ENCODE measurements at regions not wholly inside any gene's neighbourhood (a gene's known extent, or its start where the extent isn't known, plus 50 kb on each side); places are given as distances from the start of the nearest gene placed in this dataset.
A peak's percentile ranks its signal among the peaks of the same experiment; 100 is the strongest.

DNA sequence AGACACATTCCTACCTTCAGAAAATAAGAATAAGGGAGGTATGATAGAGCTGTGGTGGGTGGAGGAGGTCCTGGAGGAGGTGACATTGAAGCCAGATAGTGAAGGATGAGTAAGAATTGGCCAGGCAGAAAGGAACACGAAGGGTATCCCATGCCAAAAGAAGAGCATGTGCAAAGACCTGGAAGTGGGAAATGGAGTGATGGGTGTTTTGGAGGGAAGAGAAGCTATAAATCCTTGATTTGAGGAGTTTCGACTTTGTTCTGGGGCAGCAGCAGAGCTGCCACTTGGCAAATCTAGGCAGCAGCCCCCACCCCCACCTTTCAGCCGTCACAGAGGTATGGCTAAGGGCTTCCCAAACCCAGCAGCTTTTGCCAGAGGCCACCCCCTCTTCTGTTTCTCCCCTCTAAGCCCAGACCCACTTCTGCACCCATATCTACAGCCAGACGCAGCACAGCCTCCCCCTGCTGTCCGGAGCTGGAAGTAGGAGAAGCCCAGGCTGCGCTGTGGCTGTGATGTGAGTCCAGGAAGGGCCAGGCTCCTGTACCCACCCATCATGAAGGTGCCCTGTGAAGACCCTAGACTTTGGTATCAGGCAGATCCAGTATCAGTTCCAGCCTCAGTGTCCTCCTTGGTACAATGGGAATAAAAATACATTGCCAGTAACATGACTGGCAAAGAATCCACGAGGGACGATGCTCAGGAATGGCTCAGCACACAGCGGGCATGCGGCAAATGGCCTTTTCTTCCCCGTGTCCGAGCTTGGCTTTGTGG, 188.7 kb upstream of the LINGO1 start:
- DNase-seq (ENCODE audit: low read depth in 2 of 2) = peak in 1 of 2 donors; percentile 2

DNA sequence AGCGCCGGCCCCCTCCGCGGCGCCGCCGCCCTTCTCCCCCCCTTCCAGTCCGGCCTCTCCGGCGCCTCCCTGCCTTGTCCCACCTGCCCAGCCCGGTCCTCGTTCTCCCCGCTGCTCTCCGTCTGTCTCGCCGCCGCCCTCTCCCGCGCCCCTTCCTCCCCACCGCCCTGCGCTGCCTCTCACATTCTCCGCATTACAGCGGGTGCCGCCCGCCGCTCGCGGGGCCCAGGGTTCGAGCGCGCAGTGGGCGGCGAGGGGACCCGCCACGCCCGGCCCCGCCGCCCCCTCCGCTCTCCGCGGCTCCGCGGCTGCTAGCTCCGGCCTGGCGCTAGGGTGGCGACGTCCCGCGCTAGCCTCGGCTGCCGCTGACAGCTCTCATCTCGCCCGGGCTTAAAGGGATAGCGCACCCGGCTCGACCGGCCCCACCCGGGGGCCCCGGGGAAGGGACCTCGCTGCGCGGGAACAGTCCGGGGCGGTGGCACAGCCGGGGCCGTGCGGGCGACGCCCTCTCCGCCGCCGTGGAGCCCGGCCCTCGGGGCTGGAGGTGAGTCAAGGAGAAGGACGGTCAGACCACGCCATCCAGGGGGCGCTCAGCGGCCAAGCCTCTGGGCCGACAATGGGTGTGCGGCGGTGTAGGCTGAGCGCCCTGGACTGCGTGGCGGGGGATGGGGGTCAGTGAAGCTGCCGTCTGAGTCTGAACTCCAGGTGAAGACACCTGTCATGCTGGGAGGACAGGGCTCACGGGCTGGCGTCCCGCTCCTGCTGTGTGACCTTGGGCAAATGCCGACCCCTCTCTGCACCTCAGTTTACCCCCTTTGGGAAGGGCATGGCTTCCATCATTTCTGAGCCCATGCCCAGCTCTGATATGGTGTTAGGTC, 187.4 kb upstream of the LINGO1 start:
- DNase-seq (ENCODE audit: low read depth in 2 of 2) = no peak

DNA sequence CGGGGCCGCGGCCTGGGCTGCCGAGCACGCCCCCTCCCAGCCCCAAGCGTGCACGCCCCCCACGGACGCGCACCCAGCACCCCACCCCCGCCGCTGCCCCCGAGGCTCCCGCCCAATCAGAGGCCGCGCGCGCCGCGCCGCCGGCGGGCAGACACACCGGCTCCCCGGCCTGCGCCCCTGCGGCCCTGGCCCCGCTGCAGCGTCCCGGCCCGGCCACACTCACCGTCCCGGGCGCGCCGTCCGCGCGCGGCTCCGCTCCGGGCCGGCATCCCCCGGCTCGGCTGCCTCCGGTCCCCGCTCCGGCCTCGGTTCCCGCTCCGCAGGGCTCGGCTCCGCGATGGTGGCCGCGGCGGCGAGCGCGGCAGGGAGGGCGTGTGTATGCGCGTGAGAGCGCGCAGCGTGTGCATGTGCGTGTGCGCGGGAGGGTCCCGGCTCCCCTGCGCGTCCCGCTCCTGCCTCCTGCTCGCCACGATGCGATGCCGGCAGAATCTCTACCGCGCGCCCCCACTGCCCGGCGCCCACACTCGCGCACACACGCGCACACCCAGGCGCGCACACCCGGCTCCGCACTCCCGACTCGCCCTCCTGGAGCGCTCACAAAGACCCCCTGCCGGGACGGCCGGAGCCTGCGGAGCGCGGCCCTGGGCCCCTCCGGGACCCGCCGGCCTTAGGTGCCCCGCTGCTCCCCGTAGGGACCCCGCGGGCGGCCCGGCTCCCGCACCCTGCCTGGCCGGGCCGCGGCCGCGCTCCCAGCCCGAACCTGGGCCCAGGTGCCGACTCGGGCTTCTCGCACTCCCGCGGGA, 186.5 kb upstream of the LINGO1 start:
- DNase-seq (ENCODE audit: low read depth in 2 of 2) = no peak

DNA sequence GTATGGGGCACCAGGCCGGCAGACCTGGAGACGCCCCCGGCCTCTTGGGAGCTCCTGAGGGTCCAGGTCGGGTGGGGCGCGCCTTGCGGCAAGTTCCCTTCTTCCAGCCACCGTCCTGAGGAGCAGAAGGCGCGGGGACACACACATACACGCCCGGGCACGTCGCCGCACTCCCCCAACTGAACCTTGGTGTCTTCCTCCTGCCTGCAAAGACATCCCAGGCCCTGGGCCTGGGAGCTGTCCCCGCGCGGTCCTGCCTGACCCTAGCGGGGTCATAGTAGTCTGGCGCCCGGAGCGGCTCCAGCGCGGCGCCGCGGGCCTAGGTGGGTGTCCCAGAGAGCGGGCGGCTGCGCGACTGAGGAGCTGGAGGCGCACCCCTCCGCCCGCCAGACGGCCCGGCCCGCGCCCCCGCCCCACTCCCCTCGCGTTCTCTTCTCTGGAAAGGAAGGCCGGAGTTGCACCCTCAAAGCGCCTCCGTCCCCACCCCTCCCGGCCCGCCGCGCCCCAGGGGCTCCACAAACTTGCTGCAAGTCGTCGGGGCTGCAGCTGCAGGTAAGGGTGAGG, 185.9 kb upstream of the LINGO1 start:
- DNase-seq (ENCODE audit: low read depth in 2 of 2) = no peak

DNA sequence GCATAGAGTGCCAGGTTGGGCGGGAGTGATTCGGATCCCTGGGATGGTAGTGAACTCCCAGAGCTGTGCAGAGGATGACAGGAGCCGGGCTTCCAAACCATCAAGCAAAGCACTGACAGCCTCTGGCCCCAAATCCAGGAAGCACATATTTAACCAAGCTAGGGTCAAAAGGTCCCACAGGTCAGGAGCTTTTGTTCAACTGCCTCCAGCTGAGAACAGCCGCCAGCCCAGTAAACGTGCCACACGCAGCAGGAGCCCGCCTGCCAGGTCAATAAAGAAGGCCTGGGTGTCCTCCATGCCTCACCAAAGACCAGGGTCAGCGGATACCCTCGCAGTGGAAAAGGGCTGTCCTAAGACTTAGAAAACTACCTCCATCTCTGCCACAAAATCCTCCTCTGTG, 184.7 kb upstream of the LINGO1 start:
- DNase-seq (ENCODE audit: low read depth in 2 of 2) = no peak

DNA sequence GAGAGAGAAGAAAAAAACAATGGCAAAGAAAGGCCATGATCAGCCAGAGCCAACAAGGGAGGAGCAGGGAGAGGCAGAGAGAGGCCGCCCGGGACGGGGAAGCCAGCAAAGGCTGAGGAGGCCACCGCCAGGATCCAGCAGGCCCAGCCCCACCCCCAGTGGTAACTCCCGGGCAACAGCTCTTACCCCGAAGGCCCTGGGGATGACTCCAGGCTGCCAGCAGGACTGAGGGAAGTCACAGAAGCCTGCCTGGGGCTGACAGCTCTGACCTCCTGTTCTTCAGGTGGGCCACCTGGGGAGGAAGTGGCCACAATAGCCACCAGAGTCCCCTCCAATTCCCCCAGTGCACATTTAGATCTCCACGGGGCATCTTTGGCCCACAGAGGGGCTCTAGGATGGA, 184.3 kb upstream of the LINGO1 start:
- no peak for DNase-seq (ENCODE audit: low read depth in 2 of 2)

DNA sequence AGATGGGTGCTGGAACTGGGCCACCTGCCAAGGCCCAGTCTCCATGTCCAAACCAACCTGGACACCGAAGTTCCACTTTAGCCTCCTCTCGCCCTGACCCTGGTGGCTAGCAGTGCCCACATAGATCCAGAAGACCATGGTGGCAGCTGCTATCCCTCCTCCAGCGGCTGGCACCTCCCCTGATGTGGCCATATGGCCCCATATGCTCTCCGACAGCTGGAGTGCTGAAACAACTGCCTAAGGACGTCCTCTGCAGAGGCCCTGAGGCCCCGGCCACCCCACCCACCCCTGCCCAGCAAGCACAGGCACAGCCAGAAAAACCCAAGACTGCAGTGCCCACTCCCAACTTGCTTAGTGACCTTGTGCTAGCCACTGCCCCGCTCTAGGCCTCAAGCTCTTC, 182.3 kb upstream of the LINGO1 start:
- no peak for DNase-seq (ENCODE audit: low read depth in 2 of 2)

DNA sequence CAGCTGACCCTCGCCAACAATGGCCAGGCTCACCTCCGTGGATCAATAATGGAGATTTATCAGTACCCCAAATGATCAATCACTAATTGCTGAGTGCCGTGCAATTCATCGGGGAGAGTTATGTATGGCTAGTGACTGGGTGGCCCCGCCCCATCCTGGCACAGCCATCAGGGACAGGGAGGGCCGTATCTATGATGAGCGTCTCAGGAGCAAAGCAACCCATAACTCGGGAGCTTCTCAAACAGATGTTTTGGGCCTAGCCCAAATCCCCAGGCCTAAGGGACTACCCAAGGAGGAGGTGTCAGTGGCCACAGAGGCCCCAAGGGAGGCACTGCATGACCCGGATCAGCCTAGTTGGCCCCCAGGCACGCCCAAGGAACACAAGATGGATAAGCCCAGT, 180.0 kb upstream of the LINGO1 start:
- no peak for DNase-seq (ENCODE audit: low read depth in 2 of 2)

DNA sequence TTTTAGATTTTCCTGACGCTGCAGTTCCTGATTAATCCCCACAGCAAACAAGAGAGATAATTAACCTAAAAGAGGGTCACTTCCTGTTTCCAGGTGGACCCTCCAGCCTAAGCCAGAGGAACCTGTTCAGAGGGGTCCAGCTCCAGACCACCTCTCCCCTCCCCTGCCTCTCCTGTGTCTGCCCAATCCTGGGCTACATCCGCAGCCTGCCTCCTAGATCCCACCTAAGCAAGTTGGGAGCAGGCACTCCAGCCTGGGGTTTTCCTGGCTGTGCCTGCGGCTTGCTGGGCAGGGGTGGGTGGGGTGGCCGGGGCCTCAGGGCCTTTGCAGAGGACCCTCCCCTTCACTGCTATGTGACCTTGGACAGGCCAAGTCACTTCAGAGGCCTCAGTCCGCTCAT, 178.6 kb upstream of the LINGO1 start:
- DNase-seq (ENCODE audit: low read depth in 2 of 2) = no peak

DNA sequence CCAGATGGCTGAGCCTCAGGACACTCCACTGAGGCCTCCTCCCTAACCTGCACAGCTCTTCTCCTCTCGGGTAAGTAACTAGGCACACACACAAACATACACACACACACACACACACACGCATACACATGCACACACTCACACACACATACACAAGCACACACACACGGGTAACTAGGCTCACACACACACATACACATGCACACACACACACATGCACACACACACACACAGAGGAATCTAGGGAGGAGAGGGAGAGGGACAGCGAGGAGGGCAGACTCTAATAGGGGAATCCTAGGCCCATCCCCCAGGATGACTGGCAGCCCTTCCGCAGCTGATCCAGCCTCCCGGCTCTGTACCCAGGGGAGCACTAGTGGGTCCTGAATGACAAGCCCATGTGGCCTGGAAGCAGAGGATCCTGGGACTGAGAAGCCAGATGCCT, 177.4 kb upstream of the LINGO1 start:
- no peak for DNase-seq (ENCODE audit: low read depth in 2 of 2)

DNA sequence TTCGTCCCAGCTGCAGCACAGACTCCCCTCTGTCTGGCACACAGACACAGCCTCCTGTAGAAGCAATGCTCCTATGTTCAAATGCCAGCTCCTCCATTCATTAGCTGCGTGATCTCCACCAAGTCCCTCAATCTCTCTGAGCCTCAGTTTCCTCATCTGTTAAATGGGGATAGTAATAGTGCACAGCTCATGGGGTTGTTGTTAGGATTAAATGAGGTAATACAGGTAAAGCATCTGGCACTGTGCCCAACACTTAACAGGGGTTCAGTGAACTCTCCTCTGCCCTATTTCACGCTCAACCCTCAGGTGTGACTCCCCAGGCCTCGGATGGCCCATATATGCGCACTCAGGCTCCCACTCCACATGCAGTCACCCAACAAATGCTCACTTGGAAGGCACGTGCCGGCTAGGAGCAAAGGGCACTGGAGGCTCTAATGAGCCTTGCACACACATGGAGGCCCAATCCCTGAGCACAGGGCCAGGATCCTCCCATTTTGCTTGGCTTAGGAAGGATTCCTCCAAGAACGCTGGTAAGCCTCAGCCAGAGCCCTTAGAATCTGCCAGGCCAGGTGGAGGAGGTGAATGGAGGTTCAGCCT, 176.0 kb upstream of the LINGO1 start:
- no peak for DNase-seq (ENCODE audit: low read depth in 2 of 2)

DNA sequence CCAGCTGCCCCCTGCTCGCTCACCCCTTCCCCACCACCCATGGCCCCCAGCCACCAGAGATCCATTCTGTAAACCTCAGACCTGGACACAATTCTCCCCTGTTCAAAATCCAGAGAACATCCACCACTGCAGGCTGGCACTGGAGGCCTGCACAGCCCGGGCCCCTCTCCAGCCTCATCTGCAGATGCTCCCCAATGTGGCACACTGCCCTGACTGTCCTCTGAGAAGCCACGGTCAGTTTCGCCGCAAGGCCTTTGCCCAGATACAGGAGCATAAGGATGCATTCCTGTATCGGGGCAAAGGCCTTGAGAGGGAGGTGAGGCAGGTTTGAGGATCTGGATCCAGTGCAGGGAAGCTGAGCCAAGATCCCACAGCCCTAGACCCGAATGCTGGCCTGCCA, 175.4 kb upstream of the LINGO1 start:
- no peak for DNase-seq (ENCODE audit: low read depth in 2 of 2)

DNA sequence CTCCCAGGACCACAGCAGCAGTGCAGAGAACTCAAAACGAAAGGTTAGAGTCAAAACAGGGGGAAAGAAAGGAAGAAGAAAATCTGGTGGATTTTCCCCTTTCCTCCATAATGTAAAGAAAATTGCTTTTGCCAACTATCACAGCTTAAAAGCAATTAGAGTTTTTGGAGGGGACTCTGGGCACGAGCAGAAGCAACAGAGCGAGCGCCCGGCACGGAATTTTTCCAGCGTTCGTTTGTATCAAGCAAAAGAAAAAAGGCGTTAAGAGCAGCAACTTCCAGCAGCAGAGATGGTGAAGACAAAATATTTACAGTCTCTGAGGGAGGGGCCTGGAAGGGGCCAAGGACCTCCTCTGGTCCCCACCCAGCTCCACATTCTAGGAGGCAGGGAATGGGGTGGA, 174.9 kb upstream of the LINGO1 start:
- no peak for DNase-seq (ENCODE audit: low read depth in 2 of 2)

DNA sequence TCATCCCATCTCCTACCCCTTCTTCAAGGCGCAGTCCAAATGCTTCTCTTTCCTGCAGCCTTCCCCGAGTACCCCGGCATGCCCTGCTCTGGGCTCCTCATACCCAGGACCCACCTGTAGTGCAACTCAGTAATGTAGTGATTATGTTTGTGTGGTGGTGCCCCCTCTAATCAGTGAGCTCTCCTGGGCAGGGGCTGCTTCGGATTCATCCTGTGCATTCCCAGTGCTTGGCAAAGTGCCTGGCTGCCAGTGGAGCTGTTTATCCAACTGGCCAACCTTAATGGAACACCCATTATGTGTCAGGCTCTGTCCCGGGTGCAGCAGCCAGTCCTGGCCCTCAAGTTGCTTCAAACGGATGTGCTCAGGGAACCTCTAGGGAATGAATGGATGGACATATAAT, 174.4 kb upstream of the LINGO1 start:
- no peak for DNase-seq (ENCODE audit: low read depth in 2 of 2)

DNA sequence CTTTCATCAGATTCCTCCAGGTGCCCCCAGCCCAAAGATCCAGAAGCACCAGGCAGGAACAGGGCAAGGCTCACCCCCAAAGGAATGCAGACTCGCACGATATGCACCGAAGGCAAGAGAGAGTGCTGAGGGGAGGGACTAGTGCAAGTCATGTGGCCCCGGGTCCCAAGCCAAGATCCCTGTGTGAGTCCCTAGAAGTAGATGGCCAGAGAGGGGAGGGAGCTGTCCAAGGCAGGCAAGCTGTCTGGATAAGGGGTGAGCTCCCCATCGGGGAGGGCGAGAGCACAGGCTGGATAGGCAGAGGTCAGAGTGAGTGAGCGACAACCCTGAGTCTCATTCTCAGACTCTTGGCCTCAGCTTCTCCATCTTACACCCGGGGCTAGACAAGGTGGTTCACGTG, 171.5 kb upstream of the LINGO1 start:
- DNase-seq (ENCODE audit: low read depth in 2 of 2) = no peak

DNA sequence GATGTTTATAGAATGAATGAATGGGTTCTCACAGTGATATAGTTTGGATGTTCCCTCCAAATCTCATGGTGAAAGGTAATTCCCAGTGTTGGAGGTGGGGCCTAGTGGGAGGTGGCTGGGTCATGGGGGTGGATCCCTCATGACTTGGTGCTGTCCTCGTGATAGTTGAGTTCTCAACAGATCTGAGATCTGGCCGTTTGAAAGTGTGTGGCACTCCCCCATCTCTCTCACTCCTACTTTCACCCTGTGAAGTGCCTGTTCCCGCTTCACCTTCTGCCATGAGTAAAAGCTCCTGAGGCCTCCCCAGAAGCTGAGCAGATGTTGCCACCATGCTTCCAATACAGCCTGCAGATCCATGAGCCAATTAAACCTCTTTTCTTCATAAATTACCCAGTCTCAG, 170.8 kb upstream of the LINGO1 start:
- DNase-seq (ENCODE audit: low read depth in 2 of 2) = no peak

DNA sequence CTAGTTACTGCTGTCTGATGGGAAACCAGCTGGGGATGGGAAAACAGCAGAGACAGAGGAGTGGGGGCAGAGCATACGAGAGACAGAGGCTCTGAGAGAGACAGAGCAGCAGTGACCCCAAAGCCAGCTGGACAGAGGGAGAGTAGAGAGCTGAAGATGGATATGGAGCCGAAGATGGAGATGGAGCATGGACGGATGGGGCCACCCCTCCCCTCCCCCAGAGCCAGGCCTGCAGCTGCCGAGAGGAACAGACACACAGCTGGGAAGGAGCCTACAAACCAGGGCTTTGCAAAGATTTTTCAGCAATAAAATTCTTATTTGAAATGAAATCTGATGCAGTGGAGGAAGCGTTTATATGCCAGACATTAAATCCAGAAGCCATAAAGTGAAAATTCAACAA, 167.6 kb upstream of the LINGO1 start:
- no peak for DNase-seq (ENCODE audit: low read depth in 2 of 2)

DNA sequence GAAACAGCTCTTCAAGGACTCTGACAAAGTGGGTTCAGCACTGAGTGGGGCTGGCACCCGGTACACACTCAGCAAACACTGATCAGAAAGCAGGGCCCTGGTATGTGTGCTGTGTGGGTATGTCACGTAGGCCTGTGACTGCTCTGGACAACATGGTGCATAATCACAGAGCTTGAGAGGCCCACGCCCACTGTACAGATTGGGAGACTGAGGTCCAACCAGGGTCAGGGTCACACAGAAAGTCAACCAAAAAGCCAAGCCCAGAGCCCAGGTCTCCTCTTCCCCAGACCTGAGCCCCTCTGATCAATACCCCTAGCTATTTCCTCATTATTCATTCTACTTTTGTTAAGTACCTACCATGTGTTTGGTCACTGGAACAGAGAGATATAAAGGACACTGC, 166.1 kb upstream of the LINGO1 start:
- DNase-seq (ENCODE audit: low read depth in 2 of 2) = no peak

DNA sequence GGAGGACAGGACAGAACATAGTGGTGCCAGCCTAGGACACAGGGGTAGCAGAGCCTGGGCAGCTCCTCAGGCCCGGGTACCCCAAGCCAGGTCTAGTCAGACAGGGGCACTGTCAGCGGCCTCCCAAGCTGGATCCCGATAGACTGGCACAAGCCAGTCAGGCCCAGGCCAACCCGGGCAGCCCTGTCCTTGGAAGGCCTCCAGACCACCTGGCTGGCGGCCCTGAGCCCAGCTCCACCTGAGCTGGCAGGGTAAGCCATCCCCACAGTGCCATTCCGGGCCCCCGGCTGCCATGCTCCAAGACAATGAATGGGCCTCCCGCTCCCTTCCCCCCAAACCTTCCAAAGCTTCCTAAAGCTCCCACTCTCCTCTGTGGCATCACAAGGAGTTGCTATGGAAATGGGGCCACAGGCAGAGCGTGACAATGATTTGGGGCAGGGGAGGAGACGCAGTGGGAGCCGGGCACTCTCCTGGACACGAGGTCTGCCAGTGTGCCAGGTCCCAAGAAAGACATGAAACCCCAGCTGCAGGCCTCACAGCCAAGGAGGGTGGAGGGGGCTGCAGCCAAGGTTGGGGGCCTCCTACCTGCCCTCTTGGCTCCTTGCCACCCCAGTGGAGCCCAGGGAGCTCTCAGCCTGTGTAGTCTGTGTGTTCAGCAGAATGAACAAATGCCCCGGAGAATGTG, 165.6 kb upstream of the LINGO1 start:
- no peak for DNase-seq (ENCODE audit: low read depth in 2 of 2)

DNA sequence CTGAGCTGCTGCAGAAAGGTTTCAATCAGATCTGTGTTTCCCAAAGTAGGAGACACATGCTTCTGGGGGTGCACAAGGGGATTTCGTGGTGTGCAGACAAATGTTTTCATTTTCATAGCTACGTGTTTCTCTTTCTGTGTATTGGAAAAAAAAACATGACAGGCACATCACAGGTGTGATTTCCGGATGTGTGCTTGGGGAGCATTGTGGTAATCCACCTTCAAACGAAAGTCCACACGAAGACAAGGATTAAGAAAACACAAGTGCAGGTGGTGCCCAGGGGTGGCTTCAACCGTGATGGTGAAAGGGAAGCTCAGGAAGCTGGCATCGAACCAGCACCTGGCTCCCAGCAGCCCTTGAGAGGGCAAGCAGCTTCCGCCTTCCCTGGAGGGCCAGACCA, 164.6 kb upstream of the LINGO1 start:
- DNase-seq (ENCODE audit: low read depth in 2 of 2) = no peak
